ENCODE measurements at regions not wholly inside any gene's neighbourhood (a gene's known extent, or its start where the extent isn't known, plus 50 kb on each side); places are given as distances from the start of the nearest gene placed in this dataset.
"Not testable (repeated sequence)": the region's sequence is repeated elsewhere in the genome, so short reads cannot be mapped to it uniquely, and the experiment has no call there.

DNA sequence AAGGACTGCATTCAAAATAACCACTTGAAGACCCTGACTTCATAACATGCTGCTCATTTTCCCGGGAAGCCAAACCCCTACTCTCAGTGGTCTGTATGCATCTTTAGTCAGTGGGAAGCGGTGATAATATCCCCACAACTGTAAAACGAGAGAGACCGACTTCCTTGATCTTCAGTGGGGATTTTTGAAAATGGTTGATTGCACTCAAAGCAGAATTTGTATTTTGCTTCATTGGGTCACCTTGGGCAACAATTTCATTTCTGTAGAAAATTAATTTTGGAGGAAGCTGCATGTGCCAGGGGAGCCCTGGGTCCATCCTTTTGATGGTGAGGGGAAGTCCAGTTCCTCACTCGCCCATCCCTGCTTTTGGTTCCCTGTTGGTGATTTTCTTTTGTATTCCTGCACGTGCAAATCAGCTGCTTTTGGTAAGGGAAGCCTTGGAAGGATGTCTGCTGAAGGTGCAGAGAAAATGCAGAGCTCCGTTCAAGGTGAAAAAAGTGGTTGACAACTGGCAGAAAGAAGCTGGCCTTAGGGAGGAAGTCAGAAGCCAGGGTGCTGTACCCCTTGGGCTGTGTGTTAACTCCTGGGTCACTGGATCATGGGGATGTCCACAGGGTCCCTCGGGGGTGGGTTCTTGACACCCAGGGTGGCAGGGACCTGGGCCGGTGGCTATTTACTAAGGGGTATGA lies 89.8 kb upstream of the CRYM start:
- TF ChIP-seq, protein P1, sequence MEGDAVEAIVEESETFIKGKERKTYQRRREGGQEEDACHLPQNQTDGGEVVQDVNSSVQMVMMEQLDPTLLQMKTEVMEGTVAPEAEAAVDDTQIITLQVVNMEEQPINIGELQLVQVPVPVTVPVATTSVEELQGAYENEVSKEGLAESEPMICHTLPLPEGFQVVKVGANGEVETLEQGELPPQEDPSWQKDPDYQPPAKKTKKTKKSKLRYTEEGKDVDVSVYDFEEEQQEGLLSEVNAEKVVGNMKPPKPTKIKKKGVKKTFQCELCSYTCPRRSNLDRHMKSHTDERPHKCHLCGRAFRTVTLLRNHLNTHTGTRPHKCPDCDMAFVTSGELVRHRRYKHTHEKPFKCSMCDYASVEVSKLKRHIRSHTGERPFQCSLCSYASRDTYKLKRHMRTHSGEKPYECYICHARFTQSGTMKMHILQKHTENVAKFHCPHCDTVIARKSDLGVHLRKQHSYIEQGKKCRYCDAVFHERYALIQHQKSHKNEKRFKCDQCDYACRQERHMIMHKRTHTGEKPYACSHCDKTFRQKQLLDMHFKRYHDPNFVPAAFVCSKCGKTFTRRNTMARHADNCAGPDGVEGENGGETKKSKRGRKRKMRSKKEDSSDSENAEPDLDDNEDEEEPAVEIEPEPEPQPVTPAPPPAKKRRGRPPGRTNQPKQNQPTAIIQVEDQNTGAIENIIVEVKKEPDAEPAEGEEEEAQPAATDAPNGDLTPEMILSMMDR (IDR thresholded peaks at IDR 0.05 in 2 of 3, conservative IDR thresholded peaks at IDR 0.05 in 1 of 3; ENCODE audit: borderline replicate concordance in 1 of 3, insufficient read depth in 1 of 3, low read depth in 2 of 3, low read length in 2 of 3) = not testable (repeated sequence)
- TF ChIP-seq SP1 (IDR thresholded peaks at IDR 0.05; ENCODE audit: low read depth); EZH2 (IDR thresholded peaks at IDR 0.05); JUND (IDR thresholded peaks at IDR 0.05); POLR2A (IDR thresholded peaks at IDR 0.05; ENCODE audit: borderline replicate concordance, extremely low read depth, insufficient read depth, insufficient read length); POLR2AphosphoS5 (IDR thresholded peaks at IDR 0.05; ENCODE audit: low read depth, low read length); CEBPB (IDR thresholded peaks at IDR 0.05; ENCODE audit: low read depth); EZH2phosphoT487 (IDR thresholded peaks at IDR 0.05; ENCODE audit: borderline replicate concordance); ELF1 (IDR thresholded peaks at IDR 0.05; ENCODE audit: borderline replicate concordance, low read depth); ZNF274 (IDR thresholded peaks at IDR 0.05; ENCODE audit: low read depth, low read length); SIN3A (IDR thresholded peaks at IDR 0.05; ENCODE audit: low read depth): not testable (repeated sequence)
- TF ChIP-seq, protein P2, sequence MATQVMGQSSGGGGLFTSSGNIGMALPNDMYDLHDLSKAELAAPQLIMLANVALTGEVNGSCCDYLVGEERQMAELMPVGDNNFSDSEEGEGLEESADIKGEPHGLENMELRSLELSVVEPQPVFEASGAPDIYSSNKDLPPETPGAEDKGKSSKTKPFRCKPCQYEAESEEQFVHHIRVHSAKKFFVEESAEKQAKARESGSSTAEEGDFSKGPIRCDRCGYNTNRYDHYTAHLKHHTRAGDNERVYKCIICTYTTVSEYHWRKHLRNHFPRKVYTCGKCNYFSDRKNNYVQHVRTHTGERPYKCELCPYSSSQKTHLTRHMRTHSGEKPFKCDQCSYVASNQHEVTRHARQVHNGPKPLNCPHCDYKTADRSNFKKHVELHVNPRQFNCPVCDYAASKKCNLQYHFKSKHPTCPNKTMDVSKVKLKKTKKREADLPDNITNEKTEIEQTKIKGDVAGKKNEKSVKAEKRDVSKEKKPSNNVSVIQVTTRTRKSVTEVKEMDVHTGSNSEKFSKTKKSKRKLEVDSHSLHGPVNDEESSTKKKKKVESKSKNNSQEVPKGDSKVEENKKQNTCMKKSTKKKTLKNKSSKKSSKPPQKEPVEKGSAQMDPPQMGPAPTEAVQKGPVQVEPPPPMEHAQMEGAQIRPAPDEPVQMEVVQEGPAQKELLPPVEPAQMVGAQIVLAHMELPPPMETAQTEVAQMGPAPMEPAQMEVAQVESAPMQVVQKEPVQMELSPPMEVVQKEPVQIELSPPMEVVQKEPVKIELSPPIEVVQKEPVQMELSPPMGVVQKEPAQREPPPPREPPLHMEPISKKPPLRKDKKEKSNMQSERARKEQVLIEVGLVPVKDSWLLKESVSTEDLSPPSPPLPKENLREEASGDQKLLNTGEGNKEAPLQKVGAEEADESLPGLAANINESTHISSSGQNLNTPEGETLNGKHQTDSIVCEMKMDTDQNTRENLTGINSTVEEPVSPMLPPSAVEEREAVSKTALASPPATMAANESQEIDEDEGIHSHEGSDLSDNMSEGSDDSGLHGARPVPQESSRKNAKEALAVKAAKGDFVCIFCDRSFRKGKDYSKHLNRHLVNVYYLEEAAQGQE (IDR thresholded peaks at IDR 0.05; ENCODE audit: low read depth) = not testable (repeated sequence)
- TF ChIP-seq, protein P3, sequence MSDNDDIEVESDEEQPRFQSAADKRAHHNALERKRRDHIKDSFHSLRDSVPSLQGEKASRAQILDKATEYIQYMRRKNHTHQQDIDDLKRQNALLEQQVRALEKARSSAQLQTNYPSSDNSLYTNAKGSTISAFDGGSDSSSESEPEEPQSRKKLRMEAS (IDR thresholded peaks at IDR 0.05) = not testable (repeated sequence)

Data from HCT116 (cell line).